Iris pigment epithelial cell (primary cell): ENCODE measurements at regions not wholly inside any gene's neighbourhood (a gene's known extent, or its start where the extent isn't known, plus 50 kb on each side); places are given as distances from the start of the nearest gene placed in this dataset.

Source experiments
- DNase-seq: peaks from one replicate; pipeline ENCODE4 v3.0.0-alpha.2; 2011; ENCODE audit warnings: low read depth

DNA sequence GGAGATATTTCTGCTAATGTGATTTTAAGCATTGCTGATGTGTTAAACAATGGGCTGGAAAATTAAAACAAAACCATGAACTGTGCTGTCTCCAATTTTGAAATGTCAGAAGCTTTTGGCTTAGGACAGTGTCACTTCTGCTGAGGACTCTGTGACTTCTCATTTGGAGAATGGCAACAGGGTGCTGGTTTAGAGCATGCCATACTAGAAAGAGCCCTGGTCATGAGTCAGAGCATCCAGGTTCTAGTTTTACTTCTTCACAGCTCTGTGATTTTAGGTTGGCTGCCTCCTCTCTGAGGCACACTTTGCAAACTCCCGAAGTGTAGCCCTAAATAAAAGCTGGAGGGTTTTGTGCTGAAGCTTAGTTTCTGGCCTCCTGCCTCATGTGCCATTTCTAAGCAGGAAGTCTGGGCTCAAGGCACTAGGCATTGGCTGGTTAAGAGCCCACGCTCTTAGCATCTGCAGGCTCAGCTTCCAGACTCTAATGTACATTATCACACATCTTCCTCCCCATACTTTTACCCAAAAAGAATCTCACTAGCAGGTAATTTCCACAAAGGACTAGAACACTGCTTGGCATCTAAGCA is 193.8 kb downstream of the CNTN3 start:
- no peak for DNase-seq

DNA sequence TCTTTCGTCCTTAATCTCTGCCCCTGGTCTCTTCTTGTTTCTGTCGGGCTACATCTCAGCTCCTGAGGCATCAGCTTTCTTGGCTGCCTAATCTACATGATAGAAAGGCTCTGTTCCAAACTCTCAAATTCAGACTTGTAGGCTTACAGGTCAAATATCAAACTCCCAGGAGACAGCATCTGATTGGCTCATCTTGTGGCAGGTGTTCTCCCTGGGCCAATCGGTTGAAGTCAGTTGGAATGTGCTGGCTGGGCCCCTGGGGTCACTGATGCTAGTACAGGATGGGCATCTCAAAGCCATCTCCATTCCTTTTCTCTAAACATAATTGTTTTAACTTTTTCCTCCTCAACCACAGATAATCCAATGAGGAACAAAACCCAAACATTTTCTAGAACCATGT is 198.7 kb downstream of the CNTN3 start:
- DNase-seq: no peak

DNA sequence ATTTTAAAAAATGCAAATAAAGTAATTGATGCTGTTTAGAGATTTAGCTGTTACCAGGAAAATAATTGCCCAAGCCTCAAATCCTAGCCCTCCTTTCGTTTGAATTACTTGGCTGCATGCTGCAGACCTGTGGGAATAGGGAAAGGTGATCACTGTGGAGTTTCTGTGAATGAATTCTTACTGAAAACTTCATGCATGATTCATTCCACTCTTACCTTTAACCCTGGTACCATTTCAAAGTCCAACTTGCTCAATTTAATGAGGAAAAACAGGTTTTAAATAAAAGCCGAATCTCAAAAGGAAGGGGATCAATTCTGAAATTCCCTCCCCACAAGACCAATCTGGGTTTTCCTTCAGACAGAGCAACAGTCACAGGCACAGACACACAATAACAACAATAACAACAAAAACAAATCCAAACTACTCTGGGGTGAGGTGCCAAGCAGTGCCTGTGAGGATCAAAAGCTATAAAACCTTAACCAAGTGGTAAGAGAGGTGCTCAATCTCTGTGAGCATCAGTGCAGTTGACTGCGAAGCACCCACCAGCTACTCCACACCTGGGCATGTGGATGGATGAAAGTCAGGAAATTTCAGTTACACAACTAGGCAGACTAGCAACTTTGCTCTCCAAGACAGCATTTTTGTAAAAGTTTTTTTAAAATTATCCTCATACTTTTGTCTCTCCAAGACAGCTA is 200.8 kb downstream of the CNTN3 start:
- no peak for DNase-seq

DNA sequence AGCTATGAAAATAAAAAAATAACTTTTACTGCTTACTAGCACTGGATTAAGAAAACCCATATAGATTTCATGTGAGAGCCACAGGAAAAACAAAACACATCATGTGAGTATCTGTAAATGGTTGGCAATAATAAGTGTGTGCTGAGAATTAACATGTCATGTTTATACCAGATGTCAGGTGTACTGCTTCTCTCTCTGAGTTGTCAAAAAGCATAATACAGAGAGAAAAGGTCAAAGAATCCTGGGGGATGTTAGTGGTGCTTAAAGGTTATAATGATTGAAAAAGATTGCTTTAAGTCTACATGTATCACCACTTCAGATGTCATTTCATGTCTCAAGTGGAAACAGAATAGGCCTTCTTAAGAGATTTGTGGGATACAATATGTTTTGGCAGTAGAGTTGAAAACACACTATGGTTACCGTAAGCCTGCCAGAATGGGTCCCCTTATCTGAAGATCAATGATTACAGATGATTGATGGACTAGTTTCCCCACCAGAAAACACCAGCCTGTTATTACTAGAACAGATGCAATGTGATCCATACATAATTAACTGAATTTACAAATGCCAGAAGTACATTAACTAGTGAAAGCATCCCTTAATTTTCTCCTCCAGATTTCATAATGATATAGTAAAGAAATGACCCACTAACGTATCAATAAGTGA is 204.1 kb downstream of the CNTN3 start:
- no peak for DNase-seq

DNA sequence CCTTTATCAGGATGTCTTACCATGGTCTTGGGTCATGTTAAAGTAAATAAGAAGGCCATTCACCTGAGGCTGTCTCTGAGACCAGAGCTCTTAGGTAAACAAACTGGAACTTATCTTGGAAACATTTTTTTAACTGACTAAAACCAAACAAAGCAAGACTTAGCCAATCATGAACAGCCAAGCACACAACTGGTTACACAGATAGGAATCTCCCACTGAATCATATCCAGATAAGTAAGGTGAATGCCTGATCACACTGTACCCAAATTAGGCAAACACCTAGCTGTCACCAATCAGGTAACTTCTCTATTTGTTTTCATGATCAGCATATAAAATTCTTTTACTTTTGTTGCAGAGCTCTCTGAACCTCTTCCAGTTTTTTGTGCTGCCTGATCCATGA is 205.4 kb downstream of the CNTN3 start:
- no peak for DNase-seq

DNA sequence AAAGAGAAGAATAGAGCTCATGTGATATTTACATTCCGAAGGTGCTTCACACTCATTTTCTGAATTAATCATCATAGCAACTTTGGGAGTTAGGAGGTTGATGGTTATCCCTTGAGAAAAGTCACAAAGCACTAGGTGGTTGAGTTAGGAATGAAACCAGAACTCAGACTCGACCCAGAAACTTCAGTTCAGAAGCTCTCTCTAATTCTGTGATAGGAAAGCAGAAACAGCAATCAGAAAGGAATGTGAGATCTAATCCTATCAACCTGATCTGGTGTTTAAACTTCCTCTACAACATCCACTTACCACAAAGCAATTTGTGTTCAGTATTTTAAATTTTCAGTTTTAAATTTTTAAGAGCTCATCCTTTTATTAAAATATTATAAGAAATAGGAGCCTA is 211.2 kb downstream of the CNTN3 start:
- DNase-seq: peak; percentile 26

DNA sequence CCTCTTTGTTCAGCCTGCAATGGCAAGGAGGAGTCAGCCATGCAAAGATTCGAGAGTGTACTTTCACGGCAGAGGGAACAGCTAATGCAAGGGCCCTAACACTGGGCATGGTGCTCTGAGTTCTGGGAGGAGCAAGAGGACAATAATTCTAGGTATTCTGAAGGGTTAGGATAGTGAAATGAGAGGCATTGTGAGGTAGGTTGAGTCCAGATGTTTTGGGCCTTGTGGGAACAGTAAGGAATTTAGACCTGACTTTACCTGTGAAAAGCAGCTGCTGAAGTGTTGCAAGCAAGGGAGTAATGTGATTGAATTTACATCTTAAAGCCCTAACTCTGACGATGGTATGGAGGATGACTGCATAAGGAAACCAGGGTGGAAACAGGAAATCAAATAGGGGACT is 211.6 kb downstream of the CNTN3 start:
- no peak for DNase-seq

DNA sequence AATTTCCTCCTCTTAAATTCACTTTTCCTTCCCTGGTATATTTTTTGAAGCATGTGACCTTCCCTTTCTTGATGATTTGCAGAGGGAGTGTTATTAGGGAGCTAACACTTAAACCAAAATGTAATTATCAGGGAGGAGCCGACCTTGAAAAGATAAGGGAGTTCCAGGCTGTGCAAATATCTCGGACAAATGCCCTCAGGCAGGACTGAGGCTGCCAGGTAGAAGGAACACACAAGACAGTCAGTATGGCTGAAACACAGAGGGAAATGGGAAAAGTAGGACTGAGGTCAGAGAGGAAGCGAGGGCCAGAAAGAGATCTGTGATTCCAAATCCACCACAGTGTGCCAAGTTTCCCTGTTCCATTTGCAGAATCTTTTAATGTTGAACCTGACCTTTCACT is 221.0 kb downstream of the CNTN3 start:
- DNase-seq: no peak

DNA sequence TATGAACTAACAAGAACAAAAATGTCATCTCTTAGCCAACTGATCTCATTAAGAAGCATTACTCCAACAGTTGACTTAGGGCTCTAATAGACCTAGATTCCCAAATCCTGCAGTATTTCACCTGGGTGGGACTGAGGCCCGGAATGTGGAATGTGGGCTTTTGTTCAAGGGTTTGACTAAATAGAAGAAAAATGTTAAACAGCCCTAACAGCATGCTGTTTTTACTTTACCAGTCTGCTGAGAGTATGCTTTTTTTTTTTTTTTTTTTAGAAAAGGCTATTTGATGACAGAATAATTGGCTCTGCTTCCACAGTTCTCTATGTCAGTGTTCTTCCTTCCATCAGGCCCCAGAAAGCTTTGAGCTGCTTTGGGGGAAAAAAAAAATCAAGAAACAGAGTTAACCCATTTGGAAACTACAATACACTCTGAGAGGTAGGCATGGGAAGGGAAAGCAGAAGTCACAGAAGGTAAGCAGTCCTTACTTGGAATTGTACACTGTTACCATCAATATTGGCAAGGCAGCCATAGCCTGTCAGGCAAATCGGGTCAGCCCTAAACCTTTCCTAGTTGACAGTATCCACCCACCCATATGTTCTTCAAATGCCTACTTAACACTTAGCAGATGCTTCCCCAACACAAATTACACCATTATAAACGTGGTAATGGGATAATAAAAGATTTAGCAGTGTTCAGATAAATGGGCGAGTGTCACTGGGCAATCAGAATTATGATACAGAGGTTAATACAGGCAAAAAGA is 224.2 kb downstream of the CNTN3 start:
- DNase-seq: no peak

DNA sequence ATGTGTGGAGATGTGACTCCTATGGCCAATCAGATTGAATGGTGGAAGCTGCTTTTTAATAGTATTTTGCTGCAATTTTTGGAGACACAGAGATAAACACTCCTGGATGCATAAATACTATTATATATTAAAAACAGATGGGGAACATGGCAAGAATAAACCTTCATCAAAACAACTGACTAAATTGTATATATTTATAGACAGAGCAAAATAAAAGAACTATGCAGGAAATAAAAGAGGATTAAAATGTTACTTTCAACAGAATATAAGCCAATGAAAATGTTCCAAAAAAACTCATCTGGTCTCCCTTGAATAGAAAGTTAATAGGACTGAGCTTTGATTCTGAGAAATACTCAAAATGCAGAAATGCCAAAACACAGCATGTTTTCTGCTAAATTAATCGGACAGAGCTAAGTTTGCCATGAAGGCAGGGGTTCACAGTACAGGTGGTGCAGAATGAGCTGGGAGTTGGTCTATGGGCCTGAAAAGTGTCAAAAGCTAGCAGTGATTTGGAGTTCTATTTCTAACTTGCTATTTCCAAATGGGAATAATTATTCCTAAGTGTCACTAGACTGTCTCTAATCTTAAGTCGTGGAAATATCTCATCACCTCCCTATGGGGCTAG is 227.2 kb downstream of the CNTN3 start:
- DNase-seq: no peak

DNA sequence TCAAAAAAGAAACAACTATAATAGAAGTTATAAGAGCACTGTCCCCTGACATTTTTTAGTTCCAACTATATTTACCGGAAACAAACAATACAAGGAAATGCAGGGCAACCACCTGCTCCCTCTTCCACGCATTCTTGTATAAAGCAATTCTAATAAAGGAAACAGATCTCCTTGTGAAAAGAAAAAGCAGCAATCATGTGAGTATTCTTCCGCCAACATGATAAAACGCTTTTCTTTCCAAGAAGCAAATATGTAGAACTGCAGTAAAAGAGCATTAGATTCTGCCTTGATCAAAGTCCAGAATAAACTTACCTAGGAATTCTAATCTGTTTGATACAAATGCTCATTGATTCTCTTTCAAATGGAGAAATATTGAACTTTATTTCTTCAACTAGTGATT is 230.3 kb downstream of the CNTN3 start:
- no peak for DNase-seq

DNA sequence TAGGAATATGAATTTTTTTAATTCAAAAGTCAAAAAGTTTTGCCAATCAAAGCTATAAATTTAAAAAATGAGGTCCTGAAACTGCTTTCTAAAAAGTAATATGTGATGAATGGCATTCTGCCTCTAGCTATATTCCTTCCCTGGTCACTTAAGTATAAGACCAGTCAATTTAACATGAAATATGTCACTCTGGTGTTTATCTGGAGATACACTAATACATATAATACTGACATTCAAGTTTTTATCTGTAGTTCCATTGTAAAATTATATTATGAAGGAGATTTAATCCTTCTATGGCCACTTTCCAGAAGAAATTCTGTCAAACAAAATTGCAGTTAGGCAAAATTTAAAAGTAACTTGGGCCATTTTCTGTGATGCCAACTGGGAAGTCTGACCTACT is 236.8 kb downstream of the CNTN3 start:
- no peak for DNase-seq

DNA sequence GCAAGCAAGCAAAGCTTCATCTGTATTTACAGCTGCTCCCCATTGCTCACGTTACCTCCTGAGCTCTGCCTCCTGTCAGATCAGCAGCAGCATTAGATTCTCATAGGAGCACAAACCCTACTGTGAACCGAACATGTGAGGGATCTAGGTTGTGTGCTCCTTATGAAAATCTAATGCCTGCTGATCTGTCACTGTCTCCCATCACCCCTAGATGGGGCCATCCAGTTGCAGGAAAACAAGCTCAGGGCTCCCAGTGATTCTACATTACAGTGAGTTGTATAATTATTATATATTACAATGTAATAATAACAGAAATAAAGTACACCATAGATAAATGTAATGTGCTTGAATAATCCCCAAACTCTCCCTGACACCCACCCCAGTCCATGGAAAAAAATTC is 238.1 kb downstream of the CNTN3 start:
- peak; percentile 17 for DNase-seq

DNA sequence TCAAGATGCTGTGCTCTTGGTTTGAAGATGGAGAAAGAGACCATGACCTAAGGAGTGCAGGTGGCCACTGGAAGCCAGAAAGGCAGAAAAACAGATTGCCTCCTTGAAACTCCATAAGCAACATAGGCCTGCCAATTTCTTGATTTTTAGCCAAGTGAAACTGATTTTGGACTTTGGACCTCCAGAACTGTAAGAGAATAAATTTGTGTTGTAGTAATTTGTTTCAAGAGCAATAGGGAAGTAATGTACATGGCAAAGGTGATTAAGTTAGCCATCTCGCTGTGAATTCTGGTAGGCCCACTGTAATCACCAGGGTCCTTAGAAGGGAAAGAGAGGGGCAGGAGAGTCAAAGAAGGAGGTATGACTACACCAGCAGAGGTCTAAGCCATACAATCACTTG is 238.8 kb downstream of the CNTN3 start:
- no peak for DNase-seq

DNA sequence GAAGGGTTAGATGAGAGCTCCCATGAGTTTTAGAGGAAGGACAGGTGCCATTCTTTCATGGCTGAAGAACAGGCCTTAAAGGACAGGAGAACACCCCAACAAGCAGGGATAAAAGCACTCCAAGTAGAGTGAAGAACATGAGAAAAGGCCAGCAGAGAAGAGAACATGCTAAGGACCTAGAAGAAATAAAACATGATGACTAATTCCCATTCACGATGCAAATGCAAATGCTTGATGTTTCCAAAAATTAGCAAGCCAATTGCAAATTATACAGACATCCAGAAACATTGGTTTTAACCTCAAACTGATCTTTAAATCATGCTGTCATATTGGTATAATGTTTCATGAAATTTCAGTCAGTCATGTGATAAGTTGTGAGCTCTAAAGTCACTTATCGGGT is 241.7 kb downstream of the CNTN3 start:
- DNase-seq: no peak

DNA sequence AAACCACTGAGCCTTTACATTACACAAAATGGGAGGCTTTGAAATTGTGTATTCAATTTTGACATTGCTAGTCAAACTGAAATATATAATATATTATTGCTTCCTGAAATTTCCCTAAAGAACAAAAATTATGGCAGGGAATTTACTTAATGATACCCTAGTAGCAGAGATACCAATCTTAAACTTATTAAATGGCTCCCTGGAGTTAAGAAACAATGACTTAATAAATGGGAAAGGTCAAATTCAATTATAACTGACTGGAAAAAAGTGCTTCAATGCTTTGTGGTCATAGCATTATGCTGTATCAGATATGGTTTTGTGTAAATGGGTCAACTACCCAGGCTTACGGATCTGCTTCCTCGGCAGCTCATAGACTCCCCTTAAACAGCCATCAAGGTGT is 244.1 kb downstream of the CNTN3 start:
- DNase-seq: no peak

DNA sequence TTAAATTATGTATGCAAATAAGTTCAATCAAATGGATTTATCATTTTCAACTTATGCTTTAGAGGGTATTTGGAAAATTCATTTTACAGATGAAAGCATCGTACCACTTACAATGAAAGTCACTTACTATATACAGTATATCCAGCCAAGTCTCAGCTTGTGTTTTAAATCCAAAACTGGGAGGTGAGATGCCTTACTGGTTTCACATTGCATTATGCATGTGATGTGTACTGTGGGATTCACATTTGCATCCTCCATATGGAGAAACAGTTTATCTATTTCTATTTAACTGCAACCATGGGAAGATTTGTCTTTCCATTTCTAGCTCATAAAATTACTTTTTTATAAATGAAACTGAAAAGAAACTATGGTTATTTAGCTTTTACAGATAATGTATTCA is 248.1 kb downstream of the CNTN3 start:
- DNase-seq: no peak

DNA sequence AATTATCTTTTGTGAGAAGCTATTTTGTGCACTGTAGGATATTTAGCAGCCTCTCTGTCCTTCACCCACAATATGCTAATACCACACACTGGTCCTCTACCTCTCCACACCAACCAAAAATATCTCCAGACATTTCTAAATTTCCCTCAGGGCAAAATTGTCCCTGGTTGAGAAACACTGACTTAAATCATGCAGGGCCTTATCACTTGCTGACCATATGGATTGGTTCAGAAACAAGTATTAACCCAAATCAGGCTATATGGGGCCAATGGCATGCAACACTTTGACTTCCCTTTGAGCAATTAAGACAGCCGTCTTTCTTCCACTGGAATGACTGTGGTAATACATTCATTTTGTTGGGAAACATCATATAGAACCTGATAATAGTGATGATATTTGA is 251.1 kb downstream of the CNTN3 start:
- no peak for DNase-seq

DNA sequence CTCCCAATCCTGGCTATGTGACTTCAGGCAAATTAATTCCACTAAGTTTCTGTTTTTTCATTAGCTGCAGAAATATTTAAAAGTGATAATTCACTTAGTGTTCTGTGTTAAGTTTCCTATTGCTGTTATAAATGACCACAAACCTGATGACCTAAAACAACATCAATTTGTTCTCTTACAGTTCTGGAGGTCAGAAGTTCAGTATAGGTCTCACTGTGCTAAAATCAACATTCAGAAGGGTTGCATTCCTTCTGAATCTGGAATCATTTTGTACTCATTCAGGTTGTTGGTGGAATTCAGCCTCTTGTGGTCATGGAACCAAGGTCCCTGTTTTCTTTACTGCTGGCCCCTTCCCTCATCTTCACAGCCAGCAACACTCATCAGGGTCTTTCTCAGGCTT is 254.1 kb downstream of the CNTN3 start:
- no peak for DNase-seq

DNA sequence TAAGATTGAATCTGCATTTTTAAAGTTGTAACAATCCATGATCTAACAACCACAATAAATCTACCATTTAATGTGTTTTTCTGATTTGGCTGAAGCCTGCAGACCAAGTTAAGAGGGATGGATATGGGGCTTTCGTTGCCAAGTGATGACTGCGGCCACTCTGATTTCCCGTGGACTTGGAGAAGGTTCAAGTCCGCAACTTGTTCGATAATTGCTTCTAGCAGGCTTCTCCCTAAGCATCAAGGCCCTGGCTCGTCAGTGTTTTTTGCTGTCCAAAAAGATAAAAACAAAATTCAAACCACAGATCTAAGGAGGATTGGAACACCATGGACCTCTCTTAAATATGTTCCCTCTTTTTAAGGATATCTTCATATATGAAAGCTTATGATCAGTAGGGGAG is 256.6 kb downstream of the CNTN3 start:
- DNase-seq: no peak

DNA sequence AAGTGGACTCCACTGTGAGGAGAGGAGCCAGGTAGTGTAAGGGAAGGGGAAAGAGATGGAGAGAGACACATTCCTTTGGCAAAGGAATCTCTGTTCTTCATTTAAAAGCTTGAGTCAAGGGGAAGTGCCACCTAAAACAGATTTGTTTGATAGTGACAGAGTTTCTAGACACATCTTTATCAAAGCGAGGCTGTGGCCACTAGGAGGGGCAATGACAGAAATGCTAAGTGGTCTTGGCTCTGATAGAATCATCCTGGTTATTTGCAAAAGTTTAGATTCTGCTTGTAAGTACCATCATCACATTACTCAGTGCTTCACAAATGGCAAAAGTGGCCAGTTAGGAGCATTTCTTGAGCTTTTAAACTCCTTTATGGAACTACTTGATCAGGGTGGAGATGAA is 261.4 kb downstream of the CNTN3 start:
- DNase-seq: no peak

DNA sequence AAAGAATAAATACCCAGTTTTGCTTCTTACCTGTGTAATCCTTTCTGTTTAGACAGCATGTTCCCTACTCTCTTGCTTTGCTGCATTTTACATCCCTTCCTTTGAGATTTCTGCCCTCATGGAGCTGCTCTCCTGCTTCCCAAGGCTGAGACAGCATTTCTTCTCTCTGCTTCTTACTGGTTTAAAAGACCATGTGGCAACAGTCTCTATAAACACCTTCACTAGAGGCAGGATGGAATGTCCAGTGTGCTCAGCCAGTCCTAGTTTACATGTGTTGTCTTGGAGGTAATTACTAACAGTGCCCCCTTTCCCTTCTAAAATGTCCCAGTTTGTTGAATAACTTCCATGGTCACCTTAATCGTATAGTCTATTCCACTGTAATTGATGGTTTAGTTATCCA is 262.3 kb downstream of the CNTN3 start:
- no peak for DNase-seq

DNA sequence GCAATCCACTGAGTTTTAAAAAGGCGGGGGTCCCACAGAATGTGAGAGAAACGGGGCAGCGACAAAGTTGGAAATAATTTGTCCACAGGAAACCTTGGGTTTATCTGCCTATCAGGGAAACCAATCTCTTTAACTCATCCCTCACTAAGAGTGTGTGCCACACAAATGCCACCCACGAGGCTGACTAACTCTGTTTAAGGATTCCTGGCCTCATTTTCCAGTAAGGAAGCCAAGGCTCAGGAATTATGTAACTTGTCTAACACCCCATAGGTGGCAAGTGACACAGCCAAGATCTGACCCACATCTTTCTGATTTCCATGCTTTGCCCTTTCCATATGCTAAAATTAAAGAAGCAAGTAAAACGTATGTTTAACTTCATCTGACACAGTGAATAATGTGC is 263.2 kb downstream of the CNTN3 start:
- DNase-seq: no peak
